ENCODE measurements at regions not wholly inside any gene's neighbourhood (a gene's known extent, or its start where the extent isn't known, plus 50 kb on each side); places are given as distances from the start of the nearest gene placed in this dataset.

GRCh38 chr9:107953556-107954125, 464.1 kb upstream of the KLF4 start:
- TF ChIP-seq, protein P1, sequence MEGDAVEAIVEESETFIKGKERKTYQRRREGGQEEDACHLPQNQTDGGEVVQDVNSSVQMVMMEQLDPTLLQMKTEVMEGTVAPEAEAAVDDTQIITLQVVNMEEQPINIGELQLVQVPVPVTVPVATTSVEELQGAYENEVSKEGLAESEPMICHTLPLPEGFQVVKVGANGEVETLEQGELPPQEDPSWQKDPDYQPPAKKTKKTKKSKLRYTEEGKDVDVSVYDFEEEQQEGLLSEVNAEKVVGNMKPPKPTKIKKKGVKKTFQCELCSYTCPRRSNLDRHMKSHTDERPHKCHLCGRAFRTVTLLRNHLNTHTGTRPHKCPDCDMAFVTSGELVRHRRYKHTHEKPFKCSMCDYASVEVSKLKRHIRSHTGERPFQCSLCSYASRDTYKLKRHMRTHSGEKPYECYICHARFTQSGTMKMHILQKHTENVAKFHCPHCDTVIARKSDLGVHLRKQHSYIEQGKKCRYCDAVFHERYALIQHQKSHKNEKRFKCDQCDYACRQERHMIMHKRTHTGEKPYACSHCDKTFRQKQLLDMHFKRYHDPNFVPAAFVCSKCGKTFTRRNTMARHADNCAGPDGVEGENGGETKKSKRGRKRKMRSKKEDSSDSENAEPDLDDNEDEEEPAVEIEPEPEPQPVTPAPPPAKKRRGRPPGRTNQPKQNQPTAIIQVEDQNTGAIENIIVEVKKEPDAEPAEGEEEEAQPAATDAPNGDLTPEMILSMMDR (conservative IDR thresholded peaks at IDR 0.05; ENCODE audit: low read length) = no peak
- no peak for TF ChIP-seq EZH2phosphoT487 (IDR thresholded peaks at IDR 0.05; ENCODE audit: borderline replicate concordance)

Measured in Loucy (cell line).